Stomach (tissue), 8 donors: ENCODE measurements at regions not wholly inside any gene's neighbourhood (a gene's known extent, or its start where the extent isn't known, plus 50 kb on each side); places are given as distances from the start of the nearest gene placed in this dataset.
A peak's percentile ranks its signal among the peaks of the same experiment; 100 is the strongest.

Experiments
- DNase-seq, 2 donors: peaks; one replicate each; pipeline versions ENCODE4 v3.0.0 to v3.0.0-alpha.2; 2013 to 2019
- H3K27ac ChIP-seq, 5 donors: fragments of 200-600 bp in 4 of 5; sonication (generic) in 4 of 5; one replicate each; pipeline ENCODE4 v1.5.1; 2013 to 2019; ENCODE audit warnings: mild to moderate bottlenecking in 1 of 5, moderate library complexity in 1 of 5
- H3K27me3 ChIP-seq, 3 donors: fragments of 200-600 bp; sonication (generic); one replicate each; pipeline ENCODE4 v1.5.1; 2017 to 2019; ENCODE audit warnings: mixed run types in 1 of 3
- H3K36me3 ChIP-seq, 4 donors: fragments of 200-600 bp; sonication (generic); 1 replicate in 3 of 4; 2 replicates in 1 of 4; pipeline ENCODE4 v1.5.1; 2016 to 2019
- H3K4me1 ChIP-seq, 4 donors: fragments of 200-600 bp; sonication (generic); one replicate each; pipeline ENCODE4 v1.5.1; 2016 to 2019
- H3K4me3 ChIP-seq, 4 donors: fragments of 200-600 bp; sonication (generic) in 3 of 4; one replicate each; pipeline ENCODE4 v1.5.1; 2016 to 2019; ENCODE audit warnings: mild to moderate bottlenecking in 1 of 4
- H3K9me3 ChIP-seq, 4 donors: fragments of 200-600 bp; sonication (generic); one replicate each; pipeline ENCODE4 v1.5.1; 2016 to 2019
- EP300 ChIP-seq: sonication (generic); formaldehyde crosslinking; IDR thresholded peaks from one replicate; pipeline ENCODE4 v1.6.1; 2017; ENCODE audit warnings: antibody characterized with exemption
- POLR2A ChIP-seq, 4 donors: fragments of 450-650 bp; IDR thresholded peaks; one replicate each; pipeline ENCODE4 v1.6.1; 2016; ENCODE audit warnings: antibody characterized with exemption in 4 of 4, control low read depth in 2 of 4, mild to moderate bottlenecking in 1 of 4, moderate library complexity in 1 of 4
- POLR2AphosphoS5 ChIP-seq, 3 donors: sonication (generic); formaldehyde crosslinking; IDR thresholded peaks; one replicate each; pipeline ENCODE4 v1.6.1; 2016; ENCODE audit warnings: antibody characterized with exemption in 3 of 3
- WGBS, 5 donors: extraction: QIAGEN DNeasy Blood & Tissue Kit in 3 of 5; methylation state at CpG; one replicate each; pipeline versions ENCODE4 v1.1.5 to v1.1.7; 2013 to 2018; 5-methylcytosine and 5-hydroxymethylcytosine counted together
- intact Hi-C: fragments of 100-400 bp; cut with DNase I; formaldehyde crosslinking; loops from one replicate; pipeline ENCODE4 v1.15.1; 2023; ENCODE audit warnings: low total_unique reads
- TF ChIP-seq, protein P1 (sequence below), 7 experiments: fragments of 450-650 bp in 4 of 7; fragments of 200-600 bp in 3 of 7; sonication (generic) in 3 of 7; IDR thresholded peaks; one replicate each; pipeline ENCODE4 v1.5.1; 2016 to 2019; ENCODE audit warnings: antibody characterized with exemption in 7 of 7, control low read depth in 2 of 7, mild to moderate bottlenecking in 1 of 7
- donor health status: healthy with polysubstance abuse.
- donor health status: Bipolar disorder and iron deficiency.
- donor health status: healthy.

DNA sequence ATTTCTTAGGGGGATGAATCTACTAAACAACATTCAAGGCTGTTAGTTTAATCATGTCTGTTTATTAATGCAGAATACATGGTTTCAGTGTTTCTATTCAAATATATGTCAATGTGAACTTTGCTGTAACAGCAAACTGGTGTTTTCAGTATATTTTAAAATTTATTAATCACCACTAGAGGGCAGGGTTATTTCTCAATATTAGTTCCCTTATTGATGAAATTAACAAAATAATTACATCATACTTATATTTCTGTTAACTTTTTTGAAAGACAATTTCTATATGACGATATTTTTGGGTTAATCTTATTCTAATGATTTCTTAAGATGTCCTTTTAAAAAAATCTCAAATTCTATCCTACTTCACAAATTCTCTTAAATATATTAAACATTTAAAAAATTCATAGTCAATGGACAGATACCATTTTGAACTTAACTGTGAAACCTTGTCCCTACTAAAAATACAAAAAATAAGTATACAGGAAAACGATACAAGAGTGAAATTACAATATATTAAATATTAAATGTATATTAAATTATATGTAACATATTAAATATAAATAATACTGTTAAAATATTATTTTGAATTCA, 1034.1 kb upstream of the PRMT6 start:
- Histone ChIP-seq H3K4me1 (no peaks in the 10 kb centered on the region), H3K27me3 (no peaks in the 10 kb centered on the region), H3K27ac (no peak overlapping the region), H3K9me3 (no peaks in the 10 kb centered on the region), H3K36me3 (no peaks in the 10 kb centered on the region), H3K4me3 (no peak overlapping the region)
- peak in 1 of 2 donors; percentile 2 for DNase-seq
- intact Hi-C loops = no loop called here
- WGBS, 5 donors = 9 to 19% (median 13%) methylated on average over 2 of the region's 2 CpGs
- TF ChIP-seq, protein P1, sequence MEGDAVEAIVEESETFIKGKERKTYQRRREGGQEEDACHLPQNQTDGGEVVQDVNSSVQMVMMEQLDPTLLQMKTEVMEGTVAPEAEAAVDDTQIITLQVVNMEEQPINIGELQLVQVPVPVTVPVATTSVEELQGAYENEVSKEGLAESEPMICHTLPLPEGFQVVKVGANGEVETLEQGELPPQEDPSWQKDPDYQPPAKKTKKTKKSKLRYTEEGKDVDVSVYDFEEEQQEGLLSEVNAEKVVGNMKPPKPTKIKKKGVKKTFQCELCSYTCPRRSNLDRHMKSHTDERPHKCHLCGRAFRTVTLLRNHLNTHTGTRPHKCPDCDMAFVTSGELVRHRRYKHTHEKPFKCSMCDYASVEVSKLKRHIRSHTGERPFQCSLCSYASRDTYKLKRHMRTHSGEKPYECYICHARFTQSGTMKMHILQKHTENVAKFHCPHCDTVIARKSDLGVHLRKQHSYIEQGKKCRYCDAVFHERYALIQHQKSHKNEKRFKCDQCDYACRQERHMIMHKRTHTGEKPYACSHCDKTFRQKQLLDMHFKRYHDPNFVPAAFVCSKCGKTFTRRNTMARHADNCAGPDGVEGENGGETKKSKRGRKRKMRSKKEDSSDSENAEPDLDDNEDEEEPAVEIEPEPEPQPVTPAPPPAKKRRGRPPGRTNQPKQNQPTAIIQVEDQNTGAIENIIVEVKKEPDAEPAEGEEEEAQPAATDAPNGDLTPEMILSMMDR (IDR thresholded peaks at IDR 0.05) = peak in 1 of 7 experiments; percentile 32
- no peak for TF ChIP-seq POLR2AphosphoS5 (IDR thresholded peaks at IDR 0.05)
- no peak for TF ChIP-seq EP300
- no peak for TF ChIP-seq POLR2A (IDR thresholded peaks at IDR 0.05)

DNA sequence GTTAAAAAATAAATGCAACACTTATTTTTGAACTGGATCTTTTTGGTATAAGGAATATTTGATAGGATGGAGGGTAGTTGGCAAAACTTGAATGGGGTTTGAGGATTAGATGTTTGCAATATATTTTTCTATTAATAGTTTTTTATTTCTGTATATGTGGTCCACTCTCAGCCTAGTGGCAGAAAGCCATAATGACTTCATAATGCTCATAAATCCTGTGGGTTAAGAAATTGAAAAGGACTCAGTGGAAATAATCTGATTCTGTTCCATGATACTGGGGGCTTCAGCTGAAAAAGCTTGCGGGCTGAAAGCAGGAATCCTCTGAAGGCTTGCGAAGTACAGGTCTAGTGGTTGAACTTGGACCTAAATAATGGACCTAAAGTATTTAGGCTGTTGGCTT, 1028.6 kb upstream of the PRMT6 start:
- TF ChIP-seq EP300 = no peak
- TF ChIP-seq POLR2AphosphoS5 (IDR thresholded peaks at IDR 0.05) = no peak
- no peak for TF ChIP-seq POLR2A (IDR thresholded peaks at IDR 0.05)
- TF ChIP-seq, protein P1 (IDR thresholded peaks at IDR 0.05) = no peak
- Histone ChIP-seq H3K27ac (no peak overlapping the region), H3K9me3 (no peaks in the 10 kb centered on the region), H3K27me3 (no peaks in the 10 kb centered on the region), H3K4me3 (no peak overlapping the region), H3K4me1 (no peaks in the 10 kb centered on the region), H3K36me3 (no peaks in the 10 kb centered on the region)
- DNase-seq = peak in 1 of 2 donors; percentile 2
- intact Hi-C loops = no loop called here
- WGBS, 5 donors = 83 to 94% (median 89%) methylated on average over 2 of the region's 2 CpGs

DNA sequence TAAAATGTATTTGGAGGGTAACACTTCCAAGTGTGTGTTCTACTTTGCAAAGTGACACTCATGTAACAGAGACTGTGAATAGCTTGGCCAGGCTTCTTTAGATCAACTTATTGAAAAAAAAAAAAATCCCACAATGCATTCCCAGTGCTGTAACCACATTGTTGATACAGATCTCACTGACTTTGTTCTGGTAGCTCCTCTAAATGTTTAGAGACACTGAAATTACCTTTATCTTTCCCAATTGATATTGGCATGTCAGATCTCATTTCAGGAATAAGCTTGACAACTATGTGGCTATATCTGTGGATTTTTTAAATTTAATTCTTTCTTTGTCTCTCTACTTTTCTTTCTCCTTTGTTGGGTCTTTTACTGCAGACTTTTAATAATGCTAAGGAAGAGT, 1018.9 kb upstream of the PRMT6 start:
- peaks cover 0 to 12% (median 3%) of the 10 kb centered on the region in 4 donors for H3K9me3 ChIP-seq
- H3K27me3 ChIP-seq = no peaks in the 10 kb centered on the region
- no peak for TF ChIP-seq EP300
- no peak for TF ChIP-seq POLR2AphosphoS5 (IDR thresholded peaks at IDR 0.05)
- TF ChIP-seq POLR2A (IDR thresholded peaks at IDR 0.05) = no peak
- TF ChIP-seq, protein P1 (IDR thresholded peaks at IDR 0.05) = no peak
- no peak overlapping the region for H3K4me3 ChIP-seq
- intact Hi-C loops = no loop called here
- H3K27ac ChIP-seq = no peak overlapping the region
- no peak for DNase-seq
- H3K4me1 ChIP-seq = no peaks in the 10 kb centered on the region
- no peaks in the 10 kb centered on the region for H3K36me3 ChIP-seq

DNA sequence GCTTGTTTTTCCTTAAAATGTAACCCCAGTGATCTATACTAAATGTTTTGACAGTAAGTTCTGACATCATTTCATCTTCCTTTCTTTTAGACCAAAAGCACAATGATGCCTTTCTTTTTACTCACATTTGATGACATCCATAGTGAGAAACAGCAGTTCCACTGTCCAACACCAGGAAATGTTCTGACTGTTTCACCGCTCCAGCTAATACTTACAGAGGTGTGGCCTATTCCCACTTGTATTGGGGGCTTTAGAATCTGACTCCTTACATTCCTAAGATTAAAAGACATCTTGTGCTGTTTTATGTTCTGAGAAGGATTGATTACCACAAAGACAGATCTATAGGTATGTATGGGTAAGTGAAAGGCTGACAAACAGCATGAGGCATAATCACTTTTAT, 1018.2 kb upstream of the PRMT6 start:
- TF ChIP-seq EP300 = no peak
- TF ChIP-seq POLR2AphosphoS5 (IDR thresholded peaks at IDR 0.05) = no peak
- TF ChIP-seq, protein P1 (IDR thresholded peaks at IDR 0.05) = no peak
- TF ChIP-seq POLR2A (IDR thresholded peaks at IDR 0.05) = no peak
- 67 to 86% (median 74%) methylated on average over 1 of the region's 1 CpG for WGBS, 5 donors

More for the DNA sequence above, 1018.2 kb upstream of the PRMT6 start:
- Histone ChIP-seq H3K4me3 (no peak overlapping the region), H3K4me1 (no peaks in the 10 kb centered on the region), H3K9me3 (peaks cover 0 to 16% (median 2%) of the 10 kb centered on the region in 4 donors), H3K36me3 (no peaks in the 10 kb centered on the region), H3K27me3 (no peaks in the 10 kb centered on the region), H3K27ac (no peak overlapping the region)
- no peak for DNase-seq
- intact Hi-C loops = no loop called here
